PC-3 (cell line): ENCODE measurements at regions not wholly inside any gene's neighbourhood (a gene's known extent, or its start where the extent isn't known, plus 50 kb on each side); places are given as distances from the start of the nearest gene placed in this dataset.
"Not testable (repeated sequence)": the region's sequence is repeated elsewhere in the genome, so short reads cannot be mapped to it uniquely, and the experiment has no call there.

ENCODE experiments used
- ATAC-seq: fragments of 200-7000 bp; cut with Tn5 transposase; 2 replicates; pipeline ENCODE4 v1.9.1; 2020; ENCODE audit warnings: mild to moderate bottlenecking, moderate library complexity
- BruUV-seq: library from RNA; stranded (reverse); fragments of 400-500 nt; replicated peaks from 2 replicates; lab custom pipeline; 2021; lab: Mats Ljungman, UMichigan
- CTCF ChIA-PET: fragments of 300-600 bp; sonication (Branson Sonifier 250); formaldehyde crosslinking; loops from one replicate; lab custom pipeline; 2022; ENCODE audit warnings: antibody characterized with exemption; lab: Charles Lee
- POLR2A ChIA-PET: fragments of 300-600 bp; sonication (Branson Sonifier 250); formaldehyde crosslinking; loops from one replicate; lab custom pipeline; 2022; ENCODE audit warnings: antibody characterized with exemption; ENCODE audit not compliant: unreplicated experiment; lab: Charles Lee
- DNase-seq: peaks from one replicate; pipeline ENCODE4 v3.0.0-alpha.2; 2015
- H2AFZ ChIP-seq: fragments of 300-600 bp; sonication (generic); 2 replicates; pipeline ENCODE4 v1.6.0; 2016; ENCODE audit warnings: antibody characterized with exemption, low read length
- H3F3A ChIP-seq: fragments of 300-600 bp; sonication (generic); one replicate; pipeline ENCODE4 v1.6.0; 2017; ENCODE audit warnings: antibody characterized with exemption, low read length, control low read depth, mild to moderate bottlenecking; ENCODE audit not compliant: unreplicated experiment
- H3K27ac ChIP-seq: fragments of 300-600 bp; sonication (generic); 2 replicates; pipeline ENCODE4 v1.5.1; 2016; ENCODE audit warnings: mild to moderate bottlenecking, low read length
- H3K27me3 ChIP-seq: fragments of 300-600 bp; sonication (generic); 2 replicates; pipeline ENCODE4 v1.6.1; 2016; ENCODE audit warnings: low read length, mixed read lengths
- H3K36me3 ChIP-seq: fragments of 300-600 bp; sonication (generic); 2 replicates; pipeline ENCODE4 v1.6.1; 2016; ENCODE audit warnings: low read depth, mixed run types, low read length, mixed read lengths
- H3K4me1 ChIP-seq: fragments of 300-600 bp; sonication (generic); 2 replicates; pipeline ENCODE4 v1.5.1; 2016; ENCODE audit warnings: low read length; ENCODE audit not compliant: insufficient read depth
- H3K4me2 ChIP-seq: fragments of 300-600 bp; sonication (generic); 2 replicates; pipeline ENCODE4 v1.6.0; 2016; ENCODE audit warnings: low read length
- H3K4me3 ChIP-seq: fragments of 300-600 bp; sonication (generic); 2 replicates; pipeline ENCODE4 v1.5.1; 2016; ENCODE audit warnings: mild to moderate bottlenecking, low read length, mixed read lengths
- H3K79me2 ChIP-seq: fragments of 300-600 bp; sonication (generic); 2 replicates; pipeline ENCODE4 v1.6.1; 2017; ENCODE audit warnings: low read length, mixed read lengths
- H3K9ac ChIP-seq: fragments of 300-600 bp; sonication (generic); 2 replicates; pipeline ENCODE4 v1.6.0; 2016; ENCODE audit warnings: mild to moderate bottlenecking, low read length
- H3K9me2 ChIP-seq: fragments of 300-600 bp; sonication (generic); replicated peaks from 2 replicates; pipeline ENCODE4 v1.6.1; 2016; ENCODE audit warnings: mixed run types, low read length, mixed read lengths
- H3K9me3 ChIP-seq: fragments of 300-600 bp; sonication (generic); 2 replicates; pipeline ENCODE4 v1.6.1; 2016; ENCODE audit warnings: low read length, mixed read lengths
- H4K20me1 ChIP-seq: fragments of 300-600 bp; sonication (generic); 2 replicates; pipeline ENCODE4 v1.6.1; 2016; ENCODE audit warnings: low read length, mixed read lengths
- CTCF ChIP-seq: fragments of 300-600 bp; sonication (generic); conservative IDR thresholded peaks from 2 replicates; pipeline ENCODE4 v1.5.1; 2017; ENCODE audit warnings: antibody characterized with exemption, low read depth, mild to moderate bottlenecking, low read length
- EZH2 ChIP-seq: fragments of 300-600 bp; sonication (generic); IDR thresholded peaks from one replicate; pipeline ENCODE4 v1.6.1; 2017; ENCODE audit warnings: antibody characterized with exemption, mild to moderate bottlenecking, low read length; ENCODE audit not compliant: unreplicated experiment
- EZH2phosphoT487 ChIP-seq: fragments of 300-600 bp; sonication (generic); IDR thresholded peaks from 2 replicates; pipeline ENCODE4 v1.6.1; 2018; ENCODE audit warnings: mild to moderate bottlenecking, antibody characterized with exemption, low read length, borderline replicate concordance
- intact Hi-C: fragments of 100-400 bp; cut with micrococcal nuclease; formaldehyde crosslinking; loops from 2 replicates; pipeline ENCODE4 v1.9.0; 2023

GRCh38 chr1:70583522-70583921, 172.5 kb downstream of the CTH start:
- Histone ChIP-seq H3K36me3 (no peaks in the 10 kb centered on the region), H3K9me3 (no peaks in the 10 kb centered on the region), H3K4me1 (no peaks in the 10 kb centered on the region), H3K4me3 (no peak overlapping the region), H4K20me1 (no peaks in the 10 kb centered on the region), H3K79me2 (no peaks in the 10 kb centered on the region), H3K27me3 (peaks cover 57% of the 10 kb centered on the region), H3K27ac (no peak overlapping the region), H3K9me2 (no peaks in the 10 kb centered on the region), H3F3A (no peaks in the 10 kb centered on the region), H3K4me2 (no peak overlapping the region), H2AFZ (no peak overlapping the region), H3K9ac (no peak overlapping the region)
- DNase-seq (no peak), ATAC-seq (no peak)
- POLR2A ChIA-PET = no interaction called here
- BruUV-seq = no TSS peak
- no peak for TF ChIP-seq EZH2phosphoT487
- no peak for TF ChIP-seq EZH2
- no peak for TF ChIP-seq CTCF
- intact Hi-C loops = no loop called here
- CTCF ChIA-PET = no interaction called here

- Histone ChIP-seq H4K20me1 (no peaks in the 10 kb centered on the region), H3K4me1 (no peaks in the 10 kb centered on the region), H3K36me3 (no peaks in the 10 kb centered on the region), H3K9me2 (no peaks in the 10 kb centered on the region), H3K4me2 (no peak overlapping the region), H3F3A (no peaks in the 10 kb centered on the region), H2AFZ (no peak overlapping the region), H3K9ac (no peak overlapping the region), H3K27me3 (peaks cover 49% of the 10 kb centered on the region), H3K27ac (no peak overlapping the region), H3K4me3 (no peak overlapping the region), H3K79me2 (no peaks in the 10 kb centered on the region), H3K9me3 (no peaks in the 10 kb centered on the region)
- no peak for TF ChIP-seq EZH2
- no peak for TF ChIP-seq EZH2phosphoT487
- TF ChIP-seq CTCF = no peak
- intact Hi-C loops = no loop called here
- ATAC-seq (no peak), DNase-seq (no peak)
- POLR2A ChIA-PET = no interaction called here
- BruUV-seq = no TSS peak
- CTCF ChIA-PET = no interaction called here
These were observed 175.0 kb downstream of the CTH start for GRCh38 chr1:70586046-70586445.

GRCh38 chr1:70587872-70588366, 176.9 kb downstream of the CTH start:
- no peaks in the 10 kb centered on the region for H3K36me3 ChIP-seq
- intact Hi-C loops = no loop called here
- H3K4me2 ChIP-seq = no peak overlapping the region
- H3K27me3 ChIP-seq = peaks cover 38% of the 10 kb centered on the region
- no peaks in the 10 kb centered on the region for H3K4me1 ChIP-seq
- POLR2A ChIA-PET = no interaction called here
- H2AFZ ChIP-seq = no peak overlapping the region
- no peaks in the 10 kb centered on the region for H3K9me2 ChIP-seq
- CTCF ChIA-PET = no interaction called here
- DNase-seq (no peak), ATAC-seq (peak; percentile 40; the same call in 1 of the 2 replicates)
- BruUV-seq = no TSS peak
- no peak for TF ChIP-seq EZH2phosphoT487
- no peaks in the 10 kb centered on the region for H3K9me3 ChIP-seq
- no peak overlapping the region for H3K27ac ChIP-seq
- H4K20me1 ChIP-seq = no peaks in the 10 kb centered on the region
- H3F3A ChIP-seq = no peaks in the 10 kb centered on the region
- H3K9ac ChIP-seq = no peak overlapping the region
- H3K79me2 ChIP-seq = no peaks in the 10 kb centered on the region
- no peak overlapping the region for H3K4me3 ChIP-seq

- POLR2A ChIA-PET, H3K36me3 ChIP-seq, H3K9ac ChIP-seq, ATAC-seq, H3K9me3 ChIP-seq, H3K4me2 ChIP-seq, H3F3A ChIP-seq, H3K4me3 ChIP-seq, H3K27ac ChIP-seq, BruUV-seq, intact Hi-C loops, DNase-seq, H4K20me1 ChIP-seq, H3K79me2 ChIP-seq, H3K9me2 ChIP-seq, H3K4me1 ChIP-seq, CTCF ChIA-PET, H2AFZ ChIP-seq: not testable (repeated sequence)
- peaks cover 10% of the 10 kb centered on the region; the same call in 1 of the 2 replicates for H3K27me3 ChIP-seq
These were observed 182.5 kb downstream of the CTH start for GRCh38 chr1:70593551-70593950.
